ENCODE measurements at regions not wholly inside any gene's neighbourhood (a gene's known extent, or its start where the extent isn't known, plus 50 kb on each side); places are given as distances from the start of the nearest gene placed in this dataset.
A peak's percentile ranks its signal among the peaks of the same experiment; 100 is the strongest.

DNA sequence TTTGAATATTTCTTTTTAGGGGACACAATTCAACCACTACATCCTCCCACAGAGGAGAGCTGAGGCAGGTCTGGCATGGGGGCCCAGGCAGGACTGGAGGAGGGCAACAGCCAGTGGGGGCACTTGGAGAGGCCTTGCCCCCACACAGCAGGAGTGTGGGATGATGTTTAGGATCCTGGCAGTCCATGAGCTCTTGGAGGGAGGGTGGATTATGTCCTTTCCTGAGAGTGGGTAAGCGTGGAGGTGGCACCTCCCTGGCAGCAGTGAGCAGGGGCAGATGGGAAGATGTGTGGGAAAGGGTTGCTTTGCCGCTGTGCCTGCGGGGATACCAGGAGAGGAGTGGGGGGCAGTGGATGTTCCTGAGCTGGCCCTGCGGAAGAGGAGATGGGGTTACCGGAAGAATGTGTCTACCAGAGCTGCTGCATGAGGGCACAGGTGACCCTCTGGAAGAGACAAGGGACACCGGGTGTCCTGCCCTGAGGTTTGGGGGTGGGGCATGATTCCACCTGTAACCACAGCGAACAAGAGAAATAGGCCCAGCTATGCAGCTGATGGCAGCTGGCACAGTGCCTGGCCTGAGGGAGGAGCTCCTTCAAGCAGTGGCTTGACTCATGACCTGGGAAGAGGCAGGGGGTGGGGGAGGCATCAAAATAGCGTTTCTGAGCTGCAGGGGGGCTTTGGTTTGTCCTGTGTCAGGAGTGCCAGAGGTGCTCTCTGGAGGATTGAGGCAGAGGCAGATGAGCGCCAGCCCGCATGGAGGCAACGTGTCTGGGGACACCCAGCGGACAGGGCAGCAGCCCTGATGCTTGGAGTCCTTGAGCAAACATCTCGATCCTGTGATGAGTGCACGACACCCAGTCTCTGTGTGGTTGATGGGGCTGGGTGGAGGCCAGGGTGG lies 123.9 kb upstream of the TMPRSS2 start:
- no peak for DNase-seq (ENCODE audit: low spot score)

- DNase-seq (ENCODE audit: low spot score), result no peak
Observed at GRCh38 chr21:41630917-41631316, 123.0 kb upstream of the TMPRSS2 start.

DNA sequence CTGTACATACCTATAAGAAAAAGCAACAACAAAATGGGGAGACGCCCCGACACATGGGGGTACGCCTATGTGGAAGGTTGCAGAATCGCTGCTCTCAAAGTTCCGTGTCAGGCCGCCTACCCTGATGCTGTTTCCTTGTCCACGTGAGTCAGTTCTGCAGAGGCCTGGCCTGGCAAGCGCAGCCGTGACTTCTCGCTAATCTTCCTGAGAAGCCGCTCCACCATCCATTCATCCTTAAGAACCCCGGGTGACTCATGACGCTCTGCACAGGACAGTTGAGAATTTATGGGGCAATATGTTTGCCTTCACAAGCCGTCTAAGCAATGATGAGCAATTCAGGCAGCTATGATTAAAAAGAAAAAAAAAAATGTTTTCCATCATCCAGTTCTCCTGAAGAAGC lies 122.3 kb upstream of the TMPRSS2 start:
- DNase-seq (ENCODE audit: low spot score), result peak; percentile 91

- no peak for DNase-seq (ENCODE audit: low spot score)
Observed at GRCh38 chr21:41628256-41628655, 120.3 kb upstream of the TMPRSS2 start.

GRCh38 chr21:41627428-41627827 lies 119.5 kb upstream of the TMPRSS2 start:
- no peak for DNase-seq (ENCODE audit: low spot score)

DNA sequence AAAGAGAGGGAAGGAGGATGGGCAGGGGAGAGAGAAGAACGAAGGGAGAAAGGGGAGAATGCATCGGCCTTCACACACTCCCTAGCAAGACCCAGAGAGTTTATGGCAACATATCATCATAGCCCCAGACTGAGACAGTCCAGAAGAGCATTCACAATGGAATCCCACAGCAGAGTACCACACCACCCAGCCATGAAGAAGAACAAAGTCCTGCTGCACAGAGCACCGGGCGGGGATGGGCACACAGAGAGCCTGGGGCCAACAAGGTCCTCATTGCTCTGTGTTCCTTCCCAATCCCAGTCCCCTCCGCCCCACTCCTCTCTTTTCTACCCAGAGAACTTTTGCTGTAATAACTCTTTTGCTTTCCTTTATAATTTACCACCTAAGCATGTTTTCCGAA lies 118.1 kb upstream of the TMPRSS2 start:
- no peak for DNase-seq (ENCODE audit: low spot score)

GRCh38 chr21:41625428-41625827 lies 117.5 kb upstream of the TMPRSS2 start:
- no peak for DNase-seq (ENCODE audit: low spot score)

DNA sequence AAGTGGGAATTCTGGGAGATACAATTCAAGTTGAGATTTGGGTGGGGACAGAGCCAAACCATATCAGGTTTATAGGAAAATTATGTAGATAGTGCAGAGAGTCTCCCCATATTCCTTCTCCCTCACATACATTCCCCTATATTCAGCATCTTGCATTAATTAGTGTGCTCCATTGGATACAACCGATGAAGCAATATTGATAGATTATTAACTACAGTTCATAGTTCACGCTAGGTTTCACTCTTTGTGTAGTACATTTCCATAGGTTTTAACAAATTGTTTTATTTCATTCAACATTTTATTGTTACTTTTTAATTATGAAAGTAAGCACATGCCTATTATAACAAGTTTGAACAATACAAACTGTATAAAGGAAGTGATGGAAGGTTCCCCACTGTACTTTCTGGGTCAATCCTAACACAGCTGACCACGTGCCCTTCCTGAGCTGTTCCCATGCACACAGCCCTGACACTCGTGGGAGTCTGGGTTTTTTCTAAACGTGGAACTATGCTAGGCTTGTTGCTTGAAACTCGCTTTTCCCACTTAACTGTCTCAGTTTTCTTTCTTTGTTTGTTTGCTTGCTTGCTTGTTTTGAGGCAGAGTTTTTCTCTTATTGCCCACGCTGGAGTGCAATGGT lies 116.8 kb upstream of the TMPRSS2 start:
- DNase-seq (ENCODE audit: low spot score), result no peak

GRCh38 chr21:41623945-41624344 lies 116.0 kb upstream of the TMPRSS2 start:
- DNase-seq (ENCODE audit: low spot score), result no peak

GRCh38 chr21:41622831-41623548 lies 115.0 kb upstream of the TMPRSS2 start:
- no peak for DNase-seq (ENCODE audit: low spot score)

DNA sequence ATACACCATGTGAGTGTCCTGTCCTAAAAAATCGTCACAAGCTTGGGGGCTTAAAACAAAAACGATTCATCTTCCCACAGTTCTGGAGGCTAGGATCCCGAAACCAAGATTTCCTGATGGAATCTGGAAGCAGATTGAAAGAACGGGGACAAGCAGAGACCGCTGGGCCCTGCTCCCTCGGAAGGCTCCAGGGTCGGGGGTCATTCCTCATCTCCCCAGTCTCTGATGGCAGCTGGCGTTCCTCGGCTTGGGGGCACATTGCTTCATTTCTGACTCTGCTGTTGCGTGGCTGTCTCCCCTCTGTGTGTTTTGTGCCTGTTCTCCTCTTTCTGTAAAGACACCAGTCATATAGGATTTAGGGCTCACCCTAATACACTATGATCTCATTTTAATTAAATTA lies 114.2 kb upstream of the TMPRSS2 start:
- DNase-seq (ENCODE audit: low spot score), result no peak

DNA sequence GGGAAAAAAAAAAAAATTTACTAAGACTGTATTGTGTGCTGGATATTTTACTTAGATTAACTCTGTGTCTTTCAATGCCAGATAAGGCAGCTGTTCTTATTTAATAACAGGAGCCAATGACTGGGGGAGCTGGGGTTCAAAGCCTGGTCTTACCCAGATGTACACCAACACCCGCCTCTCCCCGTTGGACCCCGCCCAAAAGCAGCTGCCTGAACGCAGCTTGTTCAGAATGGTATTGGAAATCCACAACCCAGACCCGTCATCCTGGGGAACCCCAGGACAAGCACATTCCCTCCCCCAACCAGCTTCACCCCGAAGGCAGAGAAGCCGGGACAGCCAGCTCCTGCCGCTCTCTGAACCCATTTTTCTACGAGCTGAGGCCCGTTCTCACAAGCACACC lies 113.6 kb upstream of the TMPRSS2 start:
- no peak for DNase-seq (ENCODE audit: low spot score)

GRCh38 chr21:41620982-41621381 lies 113.0 kb upstream of the TMPRSS2 start:
- DNase-seq (ENCODE audit: low spot score), result peak; percentile 58

- DNase-seq (ENCODE audit: low spot score), result no peak
Observed at GRCh38 chr21:41620541-41620940, 112.6 kb upstream of the TMPRSS2 start.

DNA sequence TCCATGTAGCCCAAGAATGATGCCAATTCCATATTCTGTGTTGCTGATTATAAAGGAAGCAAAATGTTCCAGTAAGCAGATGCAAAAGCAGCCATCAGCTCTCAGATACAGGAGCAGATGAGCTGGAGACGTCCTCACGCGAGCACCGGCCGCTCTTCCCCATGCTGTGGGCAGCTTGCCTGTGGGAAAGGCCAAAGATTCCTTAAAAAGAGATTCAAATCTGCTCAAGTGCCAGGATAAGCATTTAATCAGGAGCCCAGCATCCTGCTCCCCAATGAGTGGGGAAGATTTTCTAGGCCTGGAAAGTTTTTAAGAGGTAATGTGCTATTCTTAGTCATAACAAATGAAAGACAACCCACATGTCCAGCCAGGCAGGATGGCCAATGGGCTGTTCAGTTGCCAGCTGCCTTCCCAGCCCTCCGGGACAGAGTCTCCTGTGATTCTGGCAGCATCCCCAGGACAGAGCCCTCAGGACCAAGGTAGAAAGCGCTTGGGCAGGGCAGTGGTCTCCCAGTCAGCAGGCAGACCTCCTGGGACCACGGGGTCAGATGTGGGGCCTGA lies 108.2 kb upstream of the TMPRSS2 start:
- peak; percentile 84 for DNase-seq (ENCODE audit: low spot score)

DNA sequence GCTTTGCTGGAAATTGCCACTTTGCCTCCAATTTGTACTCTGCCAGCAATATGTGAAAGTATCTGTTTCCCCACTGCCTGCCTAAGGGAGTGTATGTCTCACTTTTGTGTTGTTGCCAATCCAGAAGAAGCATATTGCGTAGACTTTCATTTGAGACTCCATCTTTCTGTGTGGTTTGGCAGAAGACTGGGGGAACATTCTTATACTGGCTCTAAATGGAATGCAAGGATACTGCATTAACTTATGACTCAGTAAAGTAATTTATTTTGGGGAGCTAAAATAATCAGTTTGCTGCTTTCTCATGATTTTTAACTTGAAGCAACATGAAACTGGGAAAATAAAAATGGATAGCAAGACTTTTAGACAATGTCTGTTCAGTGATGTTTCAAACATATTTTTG lies 107.7 kb upstream of the TMPRSS2 start:
- peak; percentile 90 for DNase-seq (ENCODE audit: low spot score)

DNA sequence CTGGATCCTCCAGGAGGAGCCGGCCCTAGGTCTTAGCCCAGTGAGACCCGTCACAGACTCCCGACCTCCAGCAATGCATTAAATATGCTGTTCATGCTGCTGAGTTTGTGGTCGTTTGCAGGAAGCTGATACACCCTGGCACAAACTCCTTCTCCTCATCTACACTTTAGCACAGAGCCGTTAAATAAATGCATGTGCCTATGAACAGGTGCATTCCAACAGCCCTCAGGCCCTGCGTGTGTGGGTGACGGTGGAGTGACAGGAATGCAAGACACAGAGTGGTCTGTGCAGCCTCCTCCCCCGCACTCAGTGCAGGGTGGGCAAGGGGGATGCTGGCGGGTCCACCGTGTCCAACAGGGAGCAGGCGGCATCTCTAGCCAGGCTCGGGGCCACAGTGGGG lies 106.6 kb upstream of the TMPRSS2 start:
- no peak for DNase-seq (ENCODE audit: low spot score)

- DNase-seq (ENCODE audit: low spot score), result no peak
Observed at GRCh38 chr21:41613533-41613909, 105.6 kb upstream of the TMPRSS2 start.

DNA sequence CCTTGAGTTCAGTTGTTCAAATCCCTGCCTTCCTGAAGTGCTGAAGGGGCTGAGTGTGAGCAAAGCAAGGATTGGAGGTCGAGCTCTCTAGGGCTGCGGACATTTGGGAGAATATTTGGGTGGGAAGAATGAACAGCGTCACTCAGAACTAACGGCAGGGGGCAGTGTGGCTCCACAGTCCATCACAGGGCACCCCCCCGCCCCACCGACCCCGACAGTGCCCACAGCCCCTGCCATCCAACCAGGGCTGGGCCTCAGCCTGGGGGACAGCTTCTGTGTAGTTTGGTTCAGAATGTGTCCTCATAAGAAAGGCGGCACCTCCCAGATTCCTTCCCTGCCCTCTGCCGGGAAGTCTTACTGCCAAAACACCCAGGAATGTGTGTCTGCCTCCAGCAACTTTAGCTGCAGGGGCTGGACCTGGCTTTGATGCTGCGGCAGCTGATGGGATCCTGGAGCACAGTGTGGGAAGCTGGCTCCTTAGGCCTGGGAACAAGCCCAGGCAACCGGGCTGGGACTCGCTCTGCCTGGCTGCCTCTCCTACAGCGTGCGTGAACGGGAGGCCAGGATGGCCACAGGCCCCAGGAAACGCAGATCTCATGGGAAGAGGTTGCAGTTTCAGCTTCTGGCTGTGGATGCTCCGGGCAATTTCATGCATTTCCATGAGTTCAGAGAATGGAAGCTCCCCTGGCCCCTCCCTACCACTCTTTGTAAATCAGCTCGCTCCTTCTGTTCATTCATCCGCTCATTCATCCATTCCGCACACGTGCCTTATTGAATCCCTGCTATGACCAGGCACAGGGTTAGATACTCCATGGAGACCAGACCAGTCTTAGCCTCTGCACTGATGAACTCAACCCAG lies 104.9 kb upstream of the TMPRSS2 start:
- DNase-seq (ENCODE audit: low spot score), result peak; percentile 94

- DNase-seq (ENCODE audit: low spot score), result no peak
Observed at GRCh38 chr21:41611966-41612606, 104.1 kb upstream of the TMPRSS2 start.

DNA sequence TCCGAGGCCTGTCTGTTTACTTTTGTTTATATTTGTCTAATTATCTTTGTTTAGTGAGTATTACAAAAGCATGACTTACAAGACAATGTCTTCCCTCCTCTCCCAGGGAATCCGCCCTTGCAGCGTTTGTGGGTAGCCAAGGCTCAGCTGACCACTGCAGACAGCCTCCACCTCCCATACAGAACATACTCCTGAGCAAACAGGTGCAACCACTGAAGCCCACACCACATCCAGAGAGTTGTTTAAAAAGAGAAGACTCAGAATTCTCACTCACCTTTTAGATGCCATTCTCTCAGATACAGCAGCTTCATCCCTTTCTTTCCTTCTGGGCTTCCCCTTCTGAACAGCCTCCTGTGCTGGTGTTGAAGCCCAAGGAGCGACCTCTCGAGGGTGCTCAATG lies 103.5 kb upstream of the TMPRSS2 start:
- DNase-seq (ENCODE audit: low spot score), result no peak
